ENCODE measurements at regions not wholly inside any gene's neighbourhood (a gene's known extent, or its start where the extent isn't known, plus 50 kb on each side); places are given as distances from the start of the nearest gene placed in this dataset.

GRCh38 chr2:104412384-104412783 lies 441.5 kb upstream of the POU3F3 start:
- Histone ChIP-seq H3K9me3 (no peaks in the 10 kb centered on the region), H3K27ac (no peak overlapping the region), H3K36me3 (no peaks in the 10 kb centered on the region), H3K4me3 (no peak overlapping the region), H3K27me3 (no peaks in the 10 kb centered on the region), H3K4me1 (no peaks in the 10 kb centered on the region)
- TF ChIP-seq POLR2AphosphoS5 (IDR thresholded peaks at IDR 0.05; ENCODE audit: insufficient read depth in 1 of 2, low read depth in 1 of 2) (no peak), POLR2A (IDR thresholded peaks at IDR 0.05) (no peak)
- TF ChIP-seq, protein P1, sequence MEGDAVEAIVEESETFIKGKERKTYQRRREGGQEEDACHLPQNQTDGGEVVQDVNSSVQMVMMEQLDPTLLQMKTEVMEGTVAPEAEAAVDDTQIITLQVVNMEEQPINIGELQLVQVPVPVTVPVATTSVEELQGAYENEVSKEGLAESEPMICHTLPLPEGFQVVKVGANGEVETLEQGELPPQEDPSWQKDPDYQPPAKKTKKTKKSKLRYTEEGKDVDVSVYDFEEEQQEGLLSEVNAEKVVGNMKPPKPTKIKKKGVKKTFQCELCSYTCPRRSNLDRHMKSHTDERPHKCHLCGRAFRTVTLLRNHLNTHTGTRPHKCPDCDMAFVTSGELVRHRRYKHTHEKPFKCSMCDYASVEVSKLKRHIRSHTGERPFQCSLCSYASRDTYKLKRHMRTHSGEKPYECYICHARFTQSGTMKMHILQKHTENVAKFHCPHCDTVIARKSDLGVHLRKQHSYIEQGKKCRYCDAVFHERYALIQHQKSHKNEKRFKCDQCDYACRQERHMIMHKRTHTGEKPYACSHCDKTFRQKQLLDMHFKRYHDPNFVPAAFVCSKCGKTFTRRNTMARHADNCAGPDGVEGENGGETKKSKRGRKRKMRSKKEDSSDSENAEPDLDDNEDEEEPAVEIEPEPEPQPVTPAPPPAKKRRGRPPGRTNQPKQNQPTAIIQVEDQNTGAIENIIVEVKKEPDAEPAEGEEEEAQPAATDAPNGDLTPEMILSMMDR (IDR thresholded peaks at IDR 0.05) = no peak
- intact Hi-C loops (cut with DNase I) = no loop called here
- no peak for DNase-seq (ENCODE audit: extremely low spot score in 2 of 2)

- no peak for DNase-seq (ENCODE audit: extremely low spot score in 2 of 2)
- H3K27ac ChIP-seq = no peak overlapping the region
- no peaks in the 10 kb centered on the region for H3K36me3 ChIP-seq
- intact Hi-C loops (cut with DNase I) = no loop called here
- TF ChIP-seq POLR2A (IDR thresholded peaks at IDR 0.05) (no peak), POLR2AphosphoS5 (IDR thresholded peaks at IDR 0.05; ENCODE audit: insufficient read depth in 1 of 2, low read depth in 1 of 2) (no peak)
- TF ChIP-seq, protein P1 (IDR thresholded peaks at IDR 0.05) = no peak
- no peaks in the 10 kb centered on the region for H3K27me3 ChIP-seq
- no peaks in the 10 kb centered on the region for H3K9me3 ChIP-seq
- no peaks in the 10 kb centered on the region for H3K4me1 ChIP-seq
- no peak overlapping the region for H3K4me3 ChIP-seq
Observed at GRCh38 chr2:104413890-104414289, 440.0 kb upstream of the POU3F3 start.

- no peak for TF ChIP-seq POLR2A (IDR thresholded peaks at IDR 0.05)
- no peak for TF ChIP-seq POLR2AphosphoS5 (IDR thresholded peaks at IDR 0.05; ENCODE audit: insufficient read depth in 1 of 2, low read depth in 1 of 2)
- TF ChIP-seq, protein P1 (IDR thresholded peaks at IDR 0.05) = no peak
- no peak overlapping the region for H3K4me3 ChIP-seq
- intact Hi-C loops (cut with DNase I) = no loop called here
- no peak for DNase-seq (ENCODE audit: extremely low spot score in 2 of 2)
- no peaks in the 10 kb centered on the region for H3K9me3 ChIP-seq
- no peaks in the 10 kb centered on the region for H3K4me1 ChIP-seq
- H3K36me3 ChIP-seq = no peaks in the 10 kb centered on the region
- no peaks in the 10 kb centered on the region for H3K27me3 ChIP-seq
- no peak overlapping the region for H3K27ac ChIP-seq
Observed at GRCh38 chr2:104415284-104415683, 438.6 kb upstream of the POU3F3 start.

DNA sequence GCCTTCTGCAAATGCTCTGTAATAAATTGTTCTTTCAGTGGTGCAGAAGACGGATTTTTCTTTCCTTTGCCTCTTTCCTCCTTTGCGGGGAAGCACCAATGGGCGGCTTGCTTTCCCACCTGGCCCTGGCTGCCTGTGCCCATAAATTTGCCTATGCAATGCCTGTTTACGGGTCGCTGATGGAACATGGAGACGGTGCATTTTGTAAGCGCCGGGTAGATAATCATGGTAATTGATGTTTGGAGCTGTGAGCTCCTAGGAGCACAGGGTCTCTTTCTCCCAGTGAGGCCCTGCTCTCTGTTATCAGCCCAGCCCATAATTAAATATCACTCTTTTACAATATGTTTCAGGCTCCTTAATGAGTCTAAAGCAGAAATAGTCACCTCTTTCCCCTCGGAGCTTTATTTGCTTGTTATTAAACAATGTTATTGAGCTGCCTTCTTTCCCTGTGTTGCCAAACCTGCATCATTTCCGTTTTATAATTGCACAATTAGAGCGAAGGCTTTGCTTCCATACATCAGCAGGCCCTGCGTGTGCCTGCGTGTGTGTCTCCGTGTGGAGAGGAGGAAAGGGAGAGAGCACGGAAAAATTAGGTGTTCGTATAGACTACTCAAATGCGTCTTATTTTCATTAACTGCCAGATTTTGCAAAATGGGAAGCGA lies 437.4 kb upstream of the POU3F3 start:
- TF ChIP-seq POLR2AphosphoS5 (IDR thresholded peaks at IDR 0.05; ENCODE audit: insufficient read depth in 1 of 2, low read depth in 1 of 2) = no peak
- no peak for TF ChIP-seq POLR2A (IDR thresholded peaks at IDR 0.05)
- TF ChIP-seq, protein P1 (IDR thresholded peaks at IDR 0.05) = no peak
- intact Hi-C loops (cut with DNase I) = no loop called here
- no peaks in the 10 kb centered on the region for H3K4me1 ChIP-seq

GRCh38 chr2:104420420-104420819 lies 433.5 kb upstream of the POU3F3 start:
- no peak overlapping the region for H3K27ac ChIP-seq
- DNase-seq (ENCODE audit: extremely low spot score in 2 of 2) = no peak
- H3K27me3 ChIP-seq = no peaks in the 10 kb centered on the region
- no peaks in the 10 kb centered on the region for H3K4me1 ChIP-seq
- no peaks in the 10 kb centered on the region for H3K36me3 ChIP-seq
- intact Hi-C loops (cut with DNase I) = no loop called here
- no peak overlapping the region for H3K4me3 ChIP-seq
- TF ChIP-seq, protein P1 (IDR thresholded peaks at IDR 0.05) = no peak
- TF ChIP-seq POLR2A (IDR thresholded peaks at IDR 0.05) = no peak
- TF ChIP-seq POLR2AphosphoS5 (IDR thresholded peaks at IDR 0.05; ENCODE audit: insufficient read depth in 1 of 2, low read depth in 1 of 2) = no peak
- no peaks in the 10 kb centered on the region for H3K9me3 ChIP-seq

More for the DNA sequence above, 437.4 kb upstream of the POU3F3 start:
- H3K4me3 ChIP-seq = no peak overlapping the region
- no peaks in the 10 kb centered on the region for H3K36me3 ChIP-seq
- H3K27ac ChIP-seq = no peak overlapping the region
- no peaks in the 10 kb centered on the region for H3K9me3 ChIP-seq
- DNase-seq (ENCODE audit: extremely low spot score in 2 of 2) = no peak
- no peaks in the 10 kb centered on the region for H3K27me3 ChIP-seq
